MM.1S (cell line): ENCODE measurements at regions not wholly inside any gene's neighbourhood (a gene's known extent, or its start where the extent isn't known, plus 50 kb on each side); places are given as distances from the start of the nearest gene placed in this dataset.

Experiments used
- DNase-seq: peaks from one replicate; pipeline ENCODE4 v3.0.0-alpha.2; 2015
- H2AFZ ChIP-seq: fragments of 300-600 bp; sonication (generic); 2 replicates; pipeline ENCODE4 v1.6.0; 2016; ENCODE audit warnings: antibody characterized with exemption, low read length
- H3F3A ChIP-seq: fragments of 300-600 bp; sonication (generic); 2 replicates; pipeline ENCODE4 v1.6.1; 2016; ENCODE audit warnings: mild to moderate bottlenecking, antibody characterized with exemption, low read length, moderate library complexity, mixed read lengths; ENCODE audit not compliant: insufficient read depth
- H3K27ac ChIP-seq: fragments of 300-600 bp; sonication (generic); 2 replicates; pipeline ENCODE4 v1.5.1; 2016; ENCODE audit warnings: mild to moderate bottlenecking, low read length
- H3K27me3 ChIP-seq: fragments of 300-600 bp; sonication (generic); replicated peaks from 2 replicates; pipeline ENCODE4 v1.6.0; 2016; ENCODE audit warnings: low read length; ENCODE audit not compliant: insufficient read depth
- H3K36me3 ChIP-seq: fragments of 300-600 bp; sonication (generic); replicated peaks from 2 replicates; pipeline ENCODE4 v1.6.1; 2016; ENCODE audit warnings: mild to moderate bottlenecking, low read length, mixed read lengths; ENCODE audit not compliant: insufficient read depth
- H3K4me1 ChIP-seq: fragments of 300-600 bp; sonication (generic); 2 replicates; pipeline ENCODE4 v1.6.1; 2016; ENCODE audit warnings: low read length, mixed read lengths
- H3K4me2 ChIP-seq: fragments of 300-600 bp; sonication (generic); 2 replicates; pipeline ENCODE4 v1.6.0; 2016; ENCODE audit warnings: low read depth, low read length
- H3K4me3 ChIP-seq: fragments of 300-600 bp; sonication (generic); 2 replicates; pipeline ENCODE4 v1.5.1; 2016; ENCODE audit warnings: low read length, mixed read lengths
- H3K79me2 ChIP-seq: fragments of 300-600 bp; sonication (generic); 2 replicates; pipeline ENCODE4 v1.6.1; 2016; ENCODE audit warnings: mixed run types, low read length, mixed read lengths
- H3K9ac ChIP-seq: fragments of 300-600 bp; sonication (generic); 2 replicates; pipeline ENCODE4 v1.6.1; 2016; ENCODE audit warnings: low read length, mixed read lengths
- H3K9me2 ChIP-seq: fragments of 300-600 bp; sonication (generic); replicated peaks from 2 replicates; pipeline ENCODE4 v1.6.1; 2016; ENCODE audit warnings: mild to moderate bottlenecking, low read length, mixed read lengths; ENCODE audit not compliant: insufficient read depth
- H3K9me3 ChIP-seq: fragments of 300-600 bp; sonication (generic); replicated peaks from 2 replicates; pipeline ENCODE4 v1.6.1; 2016; ENCODE audit warnings: mild to moderate bottlenecking, low read length, mixed read lengths; ENCODE audit not compliant: insufficient read depth
- H4K20me1 ChIP-seq: fragments of 300-600 bp; sonication (generic); 2 replicates; pipeline ENCODE4 v1.6.1; 2016; ENCODE audit warnings: mild to moderate bottlenecking, low read length, moderate library complexity, mixed read lengths; ENCODE audit not compliant: insufficient read depth
- CTCF ChIP-seq: fragments of 300-600 bp; sonication (generic); IDR thresholded peaks from 2 replicates; pipeline ENCODE4 v1.5.1; 2016; ENCODE audit warnings: antibody characterized with exemption, low read length, mixed read lengths
- EZH2 ChIP-seq: fragments of 300-600 bp; sonication (generic); optimal IDR thresholded peaks from 2 replicates; pipeline ENCODE3; 2017; ENCODE audit warnings: low read depth, mild to moderate bottlenecking, antibody characterized with exemption, low read length, mixed read lengths
- EZH2phosphoT487 ChIP-seq: fragments of 300-600 bp; sonication (generic); IDR thresholded peaks from 2 replicates; pipeline ENCODE4 v1.6.1; 2018; ENCODE audit warnings: antibody characterized with exemption, low read length

- Histone ChIP-seq H3K27me3 (no peaks in the 10 kb centered on the region), H3K4me3 (no peak overlapping the region), H3K9me3 (no peaks in the 10 kb centered on the region), H3K36me3 (no peaks in the 10 kb centered on the region), H3K9me2 (no peaks in the 10 kb centered on the region), H3K4me1 (no peaks in the 10 kb centered on the region), H4K20me1 (no peaks in the 10 kb centered on the region), H2AFZ (no peak overlapping the region), H3F3A (no peaks in the 10 kb centered on the region), H3K4me2 (no peak overlapping the region), H3K9ac (no peak overlapping the region), H3K79me2 (no peaks in the 10 kb centered on the region), H3K27ac (no peak overlapping the region)
- no peak for DNase-seq
- no peak for TF ChIP-seq EZH2
- TF ChIP-seq EZH2phosphoT487, result no peak
- no peak for TF ChIP-seq CTCF
Observed at GRCh38 chr11:28472904-28473303, 364.7 kb downstream of the METTL15 start.

GRCh38 chr11:28471537-28471936 is 363.3 kb downstream of the METTL15 start:
- Histone ChIP-seq H3F3A (no peaks in the 10 kb centered on the region), H3K4me3 (no peak overlapping the region), H3K4me1 (no peaks in the 10 kb centered on the region), H3K27me3 (no peaks in the 10 kb centered on the region), H2AFZ (no peak overlapping the region), H3K36me3 (no peaks in the 10 kb centered on the region), H3K79me2 (no peaks in the 10 kb centered on the region), H3K9ac (no peak overlapping the region), H3K27ac (no peak overlapping the region), H4K20me1 (no peaks in the 10 kb centered on the region), H3K9me3 (no peaks in the 10 kb centered on the region), H3K4me2 (no peak overlapping the region), H3K9me2 (no peaks in the 10 kb centered on the region)
- TF ChIP-seq EZH2 (no peak), CTCF (no peak), EZH2phosphoT487 (no peak)
- DNase-seq, result no peak

- Histone ChIP-seq H3K36me3 (no peaks in the 10 kb centered on the region), H3K4me2 (no peak overlapping the region), H3K4me1 (no peaks in the 10 kb centered on the region), H4K20me1 (no peaks in the 10 kb centered on the region), H3K27ac (no peak overlapping the region), H3K9me3 (no peaks in the 10 kb centered on the region), H3K4me3 (no peak overlapping the region), H3K9me2 (no peaks in the 10 kb centered on the region), H3K79me2 (no peaks in the 10 kb centered on the region), H3K27me3 (no peaks in the 10 kb centered on the region), H2AFZ (no peak overlapping the region), H3K9ac (no peak overlapping the region), H3F3A (no peaks in the 10 kb centered on the region)
- DNase-seq, result no peak
- TF ChIP-seq CTCF, result no peak
- TF ChIP-seq EZH2, result no peak
- no peak for TF ChIP-seq EZH2phosphoT487
Observed at GRCh38 chr11:28470180-28470579, 362.0 kb downstream of the METTL15 start.

- no peak overlapping the region for H3K27ac ChIP-seq
- no peak overlapping the region for H3K4me3 ChIP-seq
- H3K27me3 ChIP-seq, result no peaks in the 10 kb centered on the region
- no peaks in the 10 kb centered on the region for H3K4me1 ChIP-seq
- H3K9me3 ChIP-seq, result no peaks in the 10 kb centered on the region
- H3K9ac ChIP-seq, result no peak overlapping the region
- no peaks in the 10 kb centered on the region for H3K9me2 ChIP-seq
- DNase-seq, result no peak
- H3K4me2 ChIP-seq, result no peak overlapping the region
- no peaks in the 10 kb centered on the region for H3K36me3 ChIP-seq
- no peaks in the 10 kb centered on the region for H3K79me2 ChIP-seq
- no peaks in the 10 kb centered on the region for H4K20me1 ChIP-seq
- TF ChIP-seq EZH2phosphoT487, result no peak
- no peak for TF ChIP-seq CTCF
- TF ChIP-seq EZH2, result no peak
- no peak overlapping the region for H2AFZ ChIP-seq
- no peaks in the 10 kb centered on the region for H3F3A ChIP-seq
Observed at GRCh38 chr11:28466506-28466905, 358.3 kb downstream of the METTL15 start.
